GM19397 (cell line): ENCODE measurements at regions not wholly inside any gene's neighbourhood (a gene's known extent, or its start where the extent isn't known, plus 50 kb on each side); places are given as distances from the start of the nearest gene placed in this dataset.

Source experiments
- ATAC-seq: cut with Tn5 transposase; IDR thresholded peaks from one replicate; pipeline ENCODE4 v1.9.1; 2021; ENCODE audit warnings: mild to moderate bottlenecking, moderate library complexity; ENCODE audit not compliant: unreplicated experiment

DNA sequence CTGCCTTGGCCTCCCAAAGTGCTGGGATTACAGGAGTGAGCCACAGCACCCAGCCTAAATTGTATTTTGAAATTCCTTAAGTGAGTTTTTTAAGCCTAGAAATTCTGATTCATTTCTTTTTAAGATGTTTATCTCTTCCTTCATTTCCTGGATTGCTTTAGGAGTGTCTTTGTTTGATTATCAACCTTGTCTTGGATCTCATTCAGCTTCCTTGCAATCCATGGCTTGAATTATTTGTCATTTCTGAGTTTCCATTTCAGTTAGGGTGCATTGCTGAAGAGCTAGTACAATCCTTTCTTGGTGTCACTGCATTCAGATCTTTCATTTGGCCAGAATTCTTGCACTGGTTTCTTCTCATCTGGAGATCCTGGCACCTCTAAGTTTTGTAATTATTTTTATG, 606.4 kb upstream of the ZNF804A start:
- no peak for ATAC-seq

DNA sequence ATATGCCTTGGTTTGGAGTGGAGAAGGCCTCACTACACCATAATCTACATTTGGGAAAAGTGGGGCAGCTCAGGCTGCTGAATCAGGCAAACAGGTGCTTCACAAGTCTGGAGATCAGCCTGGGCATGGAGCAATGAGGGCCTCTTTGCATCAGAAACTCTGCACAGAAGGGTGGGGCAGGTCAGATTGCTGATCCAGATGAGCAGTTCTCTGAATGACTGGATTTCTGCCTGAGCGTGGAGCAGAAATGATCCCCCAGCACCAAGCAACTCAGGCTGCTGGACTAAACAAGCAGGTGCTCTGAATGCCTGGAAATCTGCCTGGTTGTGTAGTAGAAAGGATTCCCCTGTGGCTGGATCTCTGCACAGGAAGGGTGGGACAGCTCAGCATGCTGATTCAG, 605.3 kb upstream of the ZNF804A start:
- ATAC-seq, result peak; percentile 74

GRCh38 chr2:183995632-183996031, 602.7 kb upstream of the ZNF804A start:
- ATAC-seq, result no peak

GRCh38 chr2:183996825-183997793, 601.2 kb upstream of the ZNF804A start:
- ATAC-seq, result no peak

- peak; percentile 96 for ATAC-seq
Measured at GRCh38 chr2:183998041-183998796, 600.1 kb upstream of the ZNF804A start.

GRCh38 chr2:183998797-183999190, 599.5 kb upstream of the ZNF804A start:
- ATAC-seq, result peak; percentile 14

- peak; percentile 79 for ATAC-seq
Measured at GRCh38 chr2:184004289-184004947, 593.9 kb upstream of the ZNF804A start.

- peak; percentile 49 for ATAC-seq
Measured at GRCh38 chr2:184004948-184005672, 593.2 kb upstream of the ZNF804A start.

GRCh38 chr2:184006998-184007397, 591.3 kb upstream of the ZNF804A start:
- ATAC-seq, result no peak

GRCh38 chr2:184026961-184027360, 571.4 kb upstream of the ZNF804A start:
- no peak for ATAC-seq

GRCh38 chr2:184030245-184030644, 568.1 kb upstream of the ZNF804A start:
- no peak for ATAC-seq

GRCh38 chr2:184030989-184031388, 567.3 kb upstream of the ZNF804A start:
- ATAC-seq, result no peak

GRCh38 chr2:184031402-184032147, 566.8 kb upstream of the ZNF804A start:
- ATAC-seq, result no peak

DNA sequence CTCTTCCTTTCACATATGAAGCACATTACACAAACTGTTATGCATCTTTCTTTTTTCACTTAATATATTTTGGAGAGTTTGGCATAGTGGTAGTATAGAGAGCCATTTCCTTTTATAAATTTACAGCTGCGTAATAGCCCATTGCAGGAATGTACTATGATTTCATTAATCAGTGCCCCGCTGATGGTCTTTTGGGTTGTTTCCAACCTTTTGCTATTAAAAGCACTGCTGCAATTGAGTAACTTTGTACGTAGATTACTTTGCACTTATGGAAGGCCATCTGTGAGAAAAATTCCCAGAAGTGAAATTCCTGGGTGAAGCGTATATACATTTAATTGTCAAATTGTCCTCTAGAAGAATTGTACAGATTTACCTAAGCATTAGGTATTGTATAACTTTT, 565.3 kb upstream of the ZNF804A start:
- no peak for ATAC-seq

DNA sequence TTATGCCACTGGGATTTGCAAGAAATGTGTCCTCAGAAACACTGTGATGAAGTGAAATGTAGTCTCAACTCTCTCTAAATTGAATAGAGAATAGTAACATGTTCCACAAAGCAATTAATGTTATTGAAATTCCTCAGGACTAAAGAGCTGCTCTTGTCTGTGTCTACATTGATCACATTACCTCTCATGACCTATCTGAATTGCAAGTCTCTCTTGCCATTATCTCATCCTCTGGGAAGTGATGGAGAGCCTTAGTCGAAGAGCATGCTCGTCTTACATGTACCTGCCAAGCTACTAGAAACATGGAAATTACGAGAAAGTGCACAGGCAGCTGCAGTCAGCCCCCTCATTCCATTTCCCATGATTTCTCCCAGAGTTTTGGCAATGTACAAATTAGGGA, 561.1 kb upstream of the ZNF804A start:
- ATAC-seq, result no peak

- ATAC-seq, result no peak
Measured at GRCh38 chr2:184039493-184039892, 558.8 kb upstream of the ZNF804A start.

GRCh38 chr2:184040230-184040629, 558.1 kb upstream of the ZNF804A start:
- ATAC-seq, result no peak

DNA sequence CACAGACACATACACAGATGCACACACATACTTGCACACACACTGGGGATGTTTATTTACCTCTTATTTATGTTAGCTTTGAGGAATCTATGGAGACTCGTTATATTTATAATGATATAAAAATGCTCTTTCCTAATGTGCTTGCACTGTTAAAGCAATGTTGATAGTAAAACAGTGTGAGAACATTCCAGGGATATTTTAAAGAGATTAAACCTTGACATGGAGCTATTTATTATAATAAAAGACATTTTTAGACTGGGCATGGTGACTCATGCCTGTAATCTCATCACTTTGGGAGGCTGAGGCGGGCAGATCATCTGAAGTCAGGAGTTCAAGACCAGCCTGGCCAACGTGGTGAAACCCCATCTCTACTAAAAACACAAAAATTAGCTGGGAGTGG, 557.3 kb upstream of the ZNF804A start:
- no peak for ATAC-seq

GRCh38 chr2:184041777-184042176, 556.6 kb upstream of the ZNF804A start:
- ATAC-seq, result no peak

DNA sequence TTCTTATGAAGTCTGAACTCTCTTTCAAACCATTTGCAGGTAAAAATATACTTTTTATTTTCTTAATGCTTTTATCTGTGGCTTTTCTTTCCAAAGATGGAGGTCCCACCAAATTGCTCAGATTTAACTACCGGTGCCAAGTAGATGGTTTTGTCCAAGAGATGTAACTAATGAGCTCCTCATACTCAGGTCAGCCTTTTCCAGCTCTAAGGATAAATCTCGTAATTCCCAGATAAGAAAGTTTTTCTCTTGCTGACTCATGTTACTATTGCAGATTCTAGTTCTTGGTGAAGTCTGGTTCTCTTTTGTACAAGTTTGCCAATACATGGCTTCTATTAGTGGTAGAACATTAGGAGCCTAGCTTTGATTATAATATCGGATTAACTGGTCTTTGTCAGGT, 550.8 kb upstream of the ZNF804A start:
- no peak for ATAC-seq
